Astrocyte of the cerebellum (primary cell): ENCODE measurements at regions not wholly inside any gene's neighbourhood (a gene's known extent, or its start where the extent isn't known, plus 50 kb on each side); places are given as distances from the start of the nearest gene placed in this dataset.
"Not testable (repeated sequence)": the region's sequence is repeated elsewhere in the genome, so short reads cannot be mapped to it uniquely, and the experiment has no call there.

ENCODE experiments used
- DNase-seq: peaks from one replicate; pipeline ENCODE4 v3.0.0-alpha.2; 2011; ENCODE audit warnings: low read depth
- H3K4me3 ChIP-seq: 2 replicates; pipeline ENCODE4 v1.5.1; 2011; ENCODE audit warnings: mild to moderate bottlenecking, low read depth, low read length, moderate library complexity
- CTCF ChIP-seq: IDR thresholded peaks from 2 replicates; pipeline ENCODE4 v1.5.1; 2012; ENCODE audit warnings: low read length, low read depth, moderate library complexity, mild to moderate bottlenecking; ENCODE audit errors: missing control alignments
- in situ Hi-C: cut with HindIII; loops from 2 replicates; pipeline ENCODE4 v1.10.0; 2017; ENCODE audit warnings: low sequenced_read_pairs

- no peak for DNase-seq
- no peak for TF ChIP-seq CTCF
- no peak overlapping the region for H3K4me3 ChIP-seq
- in situ Hi-C loops: no loop called here
Observed at GRCh38 chr7:119283353-119283752, 989.6 kb upstream of the KCND2 start.

GRCh38 chr7:119288416-119288815 lies 984.6 kb upstream of the KCND2 start:
- DNase-seq: no peak
- TF ChIP-seq CTCF: no peak
- in situ Hi-C loops: no loop called here
- no peak overlapping the region for H3K4me3 ChIP-seq

DNA sequence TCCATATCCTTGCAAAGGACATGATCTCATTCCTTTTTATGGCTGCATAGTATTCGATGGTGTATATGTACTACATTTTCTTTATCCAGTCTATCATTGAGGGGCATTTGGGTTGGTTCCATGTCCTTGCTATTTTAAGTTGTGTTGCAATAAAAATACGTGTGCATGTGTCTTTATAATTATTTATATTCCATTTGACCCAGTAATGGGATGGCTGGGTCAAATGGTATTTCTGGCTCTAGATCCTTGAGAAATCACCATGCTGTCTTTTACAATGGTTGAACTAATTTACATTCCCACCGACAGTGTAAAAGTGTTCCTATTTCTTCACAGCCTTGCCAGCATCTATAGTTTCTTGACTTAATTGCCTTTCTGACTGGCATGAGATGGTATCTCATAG lies 972.6 kb upstream of the KCND2 start:
- H3K4me3 ChIP-seq, in situ Hi-C loops, DNase-seq: not testable (repeated sequence)

DNA sequence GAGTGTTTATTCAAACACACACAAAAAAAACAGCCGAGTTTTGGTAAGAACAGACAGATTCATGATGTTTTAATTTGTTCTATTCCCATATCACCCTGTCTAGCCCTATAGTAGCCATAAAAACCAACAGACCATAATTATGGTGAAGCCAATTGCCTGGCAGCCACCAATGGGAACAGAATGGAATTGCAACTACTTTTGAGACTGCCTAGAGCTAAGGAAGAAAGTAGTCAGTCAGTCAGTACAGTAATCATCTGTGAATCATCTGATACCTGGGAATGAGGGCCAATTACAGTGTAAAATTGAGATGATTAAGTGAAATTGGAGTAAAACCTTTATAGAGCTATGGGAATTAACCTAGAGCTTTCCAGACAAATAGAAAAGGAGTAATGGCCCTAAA lies 952.7 kb upstream of the KCND2 start:
- no peak for DNase-seq
- in situ Hi-C loops: no loop called here

DNA sequence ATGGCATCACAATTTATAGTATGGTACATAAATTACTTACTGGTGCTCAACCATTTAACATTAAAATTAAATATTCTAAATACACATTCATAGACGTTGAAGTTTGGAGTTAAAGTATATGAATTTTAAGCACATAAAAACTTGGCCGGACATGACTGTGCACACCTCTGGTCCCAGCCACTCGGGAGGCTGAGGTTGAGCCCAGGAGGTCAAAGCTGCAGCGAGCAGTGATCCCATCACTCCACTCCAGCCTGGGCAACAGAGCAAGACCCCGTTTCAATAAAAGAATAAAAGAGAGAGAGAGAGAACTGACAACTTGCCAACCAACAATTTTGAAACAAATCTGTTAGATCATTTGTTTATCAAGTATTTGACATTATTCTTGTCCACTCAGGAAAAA lies 943.3 kb upstream of the KCND2 start:
- H3K4me3 ChIP-seq: no peak overlapping the region
- DNase-seq: no peak
- TF ChIP-seq CTCF: no peak
- in situ Hi-C loops: no loop called here

More for the DNA sequence above, 952.7 kb upstream of the KCND2 start:
- H3K4me3 ChIP-seq: no peak overlapping the region
- no peak for TF ChIP-seq CTCF

DNA sequence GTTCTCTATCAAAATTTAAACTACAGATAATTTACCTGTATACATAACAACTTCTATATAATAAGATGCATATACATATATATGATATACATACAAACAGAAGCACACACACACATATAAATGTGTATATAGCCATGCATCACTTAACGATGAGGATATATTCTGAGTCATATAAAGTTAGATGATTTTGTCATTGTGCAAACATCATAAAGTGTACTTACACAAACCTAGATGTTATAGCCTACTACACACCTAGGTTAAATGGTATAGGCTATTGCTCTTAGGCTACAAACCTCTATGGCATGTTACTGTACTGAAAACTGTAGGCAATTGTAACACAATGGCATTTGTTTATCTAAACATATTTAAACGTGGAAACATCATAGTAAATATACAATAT lies 937.6 kb upstream of the KCND2 start:
- H3K4me3 ChIP-seq: no peak overlapping the region
- no peak for DNase-seq
- no peak for TF ChIP-seq CTCF
- in situ Hi-C loops: no loop called here

GRCh38 chr7:119341822-119342221 lies 931.2 kb upstream of the KCND2 start:
- no peak for DNase-seq
- H3K4me3 ChIP-seq: no peak overlapping the region
- in situ Hi-C loops: no loop called here
- no peak for TF ChIP-seq CTCF
